ENCODE measurements at regions not wholly inside any gene's neighbourhood (a gene's known extent, or its start where the extent isn't known, plus 50 kb on each side); places are given as distances from the start of the nearest gene placed in this dataset.

DNA sequence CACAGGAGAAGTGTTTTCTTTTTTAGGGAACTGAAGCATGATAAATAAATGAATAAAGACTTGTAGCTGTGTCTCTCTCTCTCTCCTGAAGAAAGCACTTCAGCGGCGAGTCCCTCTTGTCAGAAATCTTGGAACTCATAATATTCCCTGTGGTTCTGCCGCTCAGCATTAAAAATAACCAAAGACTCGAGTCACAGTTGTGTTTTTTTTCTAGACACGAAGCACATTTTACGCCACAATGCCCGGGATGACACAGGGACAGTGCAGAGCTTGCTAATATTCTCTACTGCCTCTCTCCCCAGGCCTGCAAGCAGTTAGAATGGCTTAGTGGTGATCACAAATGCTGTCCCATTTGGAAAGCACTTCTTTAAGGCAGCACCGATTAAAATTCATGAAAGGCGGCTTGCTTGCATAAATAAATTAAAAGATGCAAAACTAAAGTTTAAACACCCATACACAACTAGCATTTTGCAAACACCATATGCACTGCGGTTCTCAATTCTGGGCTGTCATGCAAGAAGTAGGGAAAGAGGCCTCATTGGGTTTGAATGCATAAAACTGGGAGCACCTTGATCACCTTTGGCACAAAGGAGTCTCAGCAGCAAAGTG, 597.4 kb downstream of the SOX6 start:
- no peaks in the 10 kb centered on the region for H3K9me3 ChIP-seq
- H3K27me3 ChIP-seq: no peaks in the 10 kb centered on the region
- DNase-seq: no peak
- no peaks in the 10 kb centered on the region for H3K36me3 ChIP-seq
- no peaks in the 10 kb centered on the region for H3K4me1 ChIP-seq
- TF ChIP-seq, protein P1, sequence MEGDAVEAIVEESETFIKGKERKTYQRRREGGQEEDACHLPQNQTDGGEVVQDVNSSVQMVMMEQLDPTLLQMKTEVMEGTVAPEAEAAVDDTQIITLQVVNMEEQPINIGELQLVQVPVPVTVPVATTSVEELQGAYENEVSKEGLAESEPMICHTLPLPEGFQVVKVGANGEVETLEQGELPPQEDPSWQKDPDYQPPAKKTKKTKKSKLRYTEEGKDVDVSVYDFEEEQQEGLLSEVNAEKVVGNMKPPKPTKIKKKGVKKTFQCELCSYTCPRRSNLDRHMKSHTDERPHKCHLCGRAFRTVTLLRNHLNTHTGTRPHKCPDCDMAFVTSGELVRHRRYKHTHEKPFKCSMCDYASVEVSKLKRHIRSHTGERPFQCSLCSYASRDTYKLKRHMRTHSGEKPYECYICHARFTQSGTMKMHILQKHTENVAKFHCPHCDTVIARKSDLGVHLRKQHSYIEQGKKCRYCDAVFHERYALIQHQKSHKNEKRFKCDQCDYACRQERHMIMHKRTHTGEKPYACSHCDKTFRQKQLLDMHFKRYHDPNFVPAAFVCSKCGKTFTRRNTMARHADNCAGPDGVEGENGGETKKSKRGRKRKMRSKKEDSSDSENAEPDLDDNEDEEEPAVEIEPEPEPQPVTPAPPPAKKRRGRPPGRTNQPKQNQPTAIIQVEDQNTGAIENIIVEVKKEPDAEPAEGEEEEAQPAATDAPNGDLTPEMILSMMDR (IDR thresholded peaks at IDR 0.05; ENCODE audit: low read depth, low read length): no peak
- H3K4me3 ChIP-seq (ENCODE audit: low read depth, low read length): no peak overlapping the region

DNA sequence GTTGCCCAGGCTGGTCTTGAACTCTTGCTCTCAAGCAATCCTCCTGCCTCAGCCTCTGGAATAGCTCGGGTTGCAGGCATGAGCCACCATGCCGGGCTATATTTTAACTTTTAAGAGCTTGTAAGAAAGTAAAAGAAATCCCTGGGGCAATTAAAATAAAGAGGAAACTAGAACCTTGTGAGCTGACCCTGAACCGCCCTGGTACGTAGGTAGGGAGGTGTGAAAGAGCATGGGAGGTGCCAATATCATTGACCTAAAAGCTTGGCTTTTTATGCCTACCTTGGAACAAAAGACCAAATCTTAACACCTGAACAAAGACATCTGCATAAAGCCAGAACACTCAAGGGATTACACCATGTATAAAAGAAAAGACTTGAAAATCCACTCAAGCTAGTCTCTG, 595.1 kb downstream of the SOX6 start:
- Histone ChIP-seq H3K4me3 (ENCODE audit: low read depth, low read length) (no peak overlapping the region), H3K9me3 (no peaks in the 10 kb centered on the region), H3K27me3 (no peaks in the 10 kb centered on the region), H3K4me1 (no peaks in the 10 kb centered on the region), H3K36me3 (no peaks in the 10 kb centered on the region)
- DNase-seq: no peak
- TF ChIP-seq, protein P1 (IDR thresholded peaks at IDR 0.05; ENCODE audit: low read depth, low read length): no peak

DNA sequence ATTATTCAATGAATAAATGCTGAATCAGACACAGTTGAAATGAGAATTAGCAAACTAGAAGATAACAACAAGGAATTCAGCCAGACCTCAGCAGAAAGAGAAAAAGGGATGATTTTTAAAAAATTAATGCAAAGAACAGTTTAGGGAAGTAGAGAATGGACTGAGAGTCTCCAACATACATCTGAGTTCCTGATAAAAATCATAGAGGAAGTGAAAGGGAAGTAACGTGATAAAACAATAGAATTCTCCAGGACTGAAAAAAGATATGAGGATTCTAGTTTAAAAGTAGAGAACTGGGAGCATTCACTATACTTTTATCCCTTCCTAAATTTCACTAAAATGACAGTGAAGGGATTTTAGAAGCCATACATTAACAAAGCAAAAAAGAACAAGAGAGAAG, 592.0 kb downstream of the SOX6 start:
- Histone ChIP-seq H3K36me3 (no peaks in the 10 kb centered on the region), H3K9me3 (no peaks in the 10 kb centered on the region), H3K27me3 (no peaks in the 10 kb centered on the region), H3K4me1 (no peaks in the 10 kb centered on the region), H3K4me3 (ENCODE audit: low read depth, low read length) (no peak overlapping the region)
- DNase-seq: no peak
- TF ChIP-seq, protein P1 (IDR thresholded peaks at IDR 0.05; ENCODE audit: low read depth, low read length): no peak

DNA sequence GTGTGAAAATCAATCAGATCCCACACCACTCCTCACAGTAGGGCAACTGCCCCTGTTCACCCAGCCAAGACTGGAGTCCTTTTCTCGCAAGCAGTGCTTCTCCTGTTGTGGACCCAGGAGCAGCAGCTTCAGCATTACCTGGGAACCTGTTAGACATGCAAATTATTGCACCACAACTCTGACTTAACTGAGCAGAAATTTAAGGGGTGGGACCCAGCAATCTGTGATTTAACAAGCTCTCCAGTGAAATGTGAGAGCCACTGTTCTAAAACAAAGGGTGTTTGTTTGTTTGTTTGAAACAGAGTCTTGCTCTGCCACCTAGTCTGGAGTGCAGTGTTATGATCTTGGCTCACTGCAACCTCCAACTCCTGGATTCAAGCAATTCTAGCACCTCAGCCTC, 591.4 kb downstream of the SOX6 start:
- Histone ChIP-seq H3K4me1 (no peaks in the 10 kb centered on the region), H3K9me3 (no peaks in the 10 kb centered on the region), H3K4me3 (ENCODE audit: low read depth, low read length) (no peak overlapping the region), H3K27me3 (no peaks in the 10 kb centered on the region), H3K36me3 (no peaks in the 10 kb centered on the region)
- no peak for DNase-seq
- TF ChIP-seq, protein P1 (IDR thresholded peaks at IDR 0.05; ENCODE audit: low read depth, low read length): no peak

DNA sequence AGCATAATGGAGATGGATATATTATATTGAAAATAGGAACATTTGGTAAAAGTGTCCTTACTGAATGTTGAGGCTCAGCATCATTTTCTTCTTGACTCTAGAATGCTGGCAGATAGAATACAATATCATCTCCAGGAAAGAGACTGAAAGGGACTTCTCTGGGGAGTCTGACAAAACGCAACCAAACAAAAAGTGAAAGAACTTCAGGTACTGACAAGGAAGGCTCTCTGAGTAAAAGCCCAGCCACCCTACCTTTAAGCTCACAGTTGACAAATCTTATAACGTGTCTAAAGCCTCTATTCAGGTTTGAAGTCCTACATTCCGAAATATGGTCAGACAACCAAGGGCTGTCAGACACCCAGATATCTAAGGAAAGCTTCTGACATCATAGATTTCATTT, 590.8 kb downstream of the SOX6 start:
- no peaks in the 10 kb centered on the region for H3K36me3 ChIP-seq
- no peaks in the 10 kb centered on the region for H3K4me1 ChIP-seq
- DNase-seq: no peak
- TF ChIP-seq, protein P1 (IDR thresholded peaks at IDR 0.05; ENCODE audit: low read depth, low read length): no peak
- no peaks in the 10 kb centered on the region for H3K9me3 ChIP-seq
- H3K27me3 ChIP-seq: no peaks in the 10 kb centered on the region
- H3K4me3 ChIP-seq (ENCODE audit: low read depth, low read length): no peak overlapping the region

DNA sequence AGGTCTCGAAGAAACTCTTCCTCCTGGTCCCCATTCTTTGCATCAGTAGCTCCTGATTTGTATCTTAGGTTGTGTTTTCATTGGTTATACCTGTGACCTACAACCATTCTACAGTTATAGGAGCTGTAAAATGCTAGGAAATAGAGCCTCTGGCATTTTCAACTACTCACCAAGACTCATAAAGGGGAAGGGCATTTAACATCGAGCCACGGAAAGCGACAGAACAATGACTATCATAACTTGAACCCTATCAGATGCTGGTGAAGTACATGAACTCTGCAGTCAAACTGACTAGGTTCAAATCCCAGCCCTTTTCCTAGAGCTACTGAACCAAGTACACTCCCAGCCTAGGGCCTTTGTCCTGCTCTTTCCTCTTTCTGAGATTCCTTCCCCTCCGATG, 588.0 kb downstream of the SOX6 start:
- no peak overlapping the region for H3K4me3 ChIP-seq (ENCODE audit: low read depth, low read length)
- no peaks in the 10 kb centered on the region for H3K36me3 ChIP-seq
- TF ChIP-seq, protein P1 (IDR thresholded peaks at IDR 0.05; ENCODE audit: low read depth, low read length): no peak
- H3K9me3 ChIP-seq: no peaks in the 10 kb centered on the region
- no peaks in the 10 kb centered on the region; the same call in 1 of the 2 replicates for H3K4me1 ChIP-seq
- DNase-seq: no peak
- H3K27me3 ChIP-seq: no peaks in the 10 kb centered on the region

All from BE2C (cell line).